CD14-positive monocyte (primary cell): ENCODE measurements at regions not wholly inside any gene's neighbourhood (a gene's known extent, or its start where the extent isn't known, plus 50 kb on each side); places are given as distances from the start of the nearest gene placed in this dataset.

ENCODE experiments used
- DNase-seq, 3 donors: peaks; one replicate each; pipeline ENCODE4 v3.0.0-alpha.2; 2011 to 2022
- H2AFZ ChIP-seq: 2 replicates; pipeline ENCODE4 v1.6.0; 2012; ENCODE audit warnings: mild to moderate bottlenecking, low read depth, low read length, inconsistent platforms; ENCODE audit not compliant: insufficient read depth, poor library complexity, severe bottlenecking
- H3K27ac ChIP-seq, 2 donors: 1 replicate in 1 of 2; 2 replicates in 1 of 2; pipeline ENCODE4 v1.5.1; 2012 to 2013; ENCODE audit warnings: low read length in 2 of 2, control low read depth in 1 of 2, inconsistent platforms in 1 of 2, low read depth in 1 of 2, mild to moderate bottlenecking in 1 of 2
- H3K27me3 ChIP-seq, 2 donors: one replicate each; pipeline versions ENCODE4 v1.6.0 to v1.6.1; 2011 to 2013; ENCODE audit warnings: low read length in 2 of 2; ENCODE audit not compliant: control insufficient read depth in 2 of 2, insufficient read depth in 2 of 2
- H3K36me3 ChIP-seq, 2 donors: replicated peaks in 1 of 2; 1 replicate in 1 of 2; 2 replicates in 1 of 2; pipeline versions ENCODE4 v1.5.1 to v1.6.1; 2012 to 2013; ENCODE audit warnings: low read length in 2 of 2, control low read depth in 1 of 2, inconsistent platforms in 1 of 2, mild to moderate bottlenecking in 1 of 2; ENCODE audit not compliant: insufficient read depth in 2 of 2, control insufficient read depth in 1 of 2
- H3K4me1 ChIP-seq, 2 donors: 1 replicate in 1 of 2; 2 replicates in 1 of 2; pipeline versions ENCODE4 v1.5.1 to v1.6.1; 2012 to 2013; ENCODE audit warnings: low read length in 2 of 2, control low read depth in 1 of 2, inconsistent platforms in 1 of 2, mild to moderate bottlenecking in 1 of 2, moderate library complexity in 1 of 2; ENCODE audit not compliant: insufficient read depth in 2 of 2, control insufficient read depth in 1 of 2
- H3K4me2 ChIP-seq: replicated peaks from 2 replicates; pipeline ENCODE3; 2012; ENCODE audit warnings: low read length, moderate library complexity, mild to moderate bottlenecking; ENCODE audit not compliant: poor library complexity, severe bottlenecking; ENCODE audit errors: extremely low read depth
- H3K4me3 ChIP-seq, 3 experiments: fragments of 200-600 bp in 1 of 3; sonication (generic) in 1 of 3; replicated peaks in 1 of 3; 1 replicate in 2 of 3; 2 replicates in 1 of 3; pipeline ENCODE4 v1.5.1; 2011 to 2013; ENCODE audit warnings: low read length in 3 of 3, mild to moderate bottlenecking in 3 of 3, control low read depth in 2 of 3, low read depth in 2 of 3, inconsistent platforms in 1 of 3, moderate library complexity in 1 of 3
- H3K79me2 ChIP-seq: 2 replicates; pipeline ENCODE4 v1.6.0; 2012; ENCODE audit warnings: mild to moderate bottlenecking, control low read depth, inconsistent platforms, low read length, moderate library complexity; ENCODE audit not compliant: insufficient read depth
- H3K9ac ChIP-seq: 2 replicates; pipeline ENCODE4 v1.6.0; 2017; ENCODE audit warnings: low read length, mild to moderate bottlenecking; ENCODE audit not compliant: insufficient read depth, poor library complexity, severe bottlenecking
- H3K9me3 ChIP-seq, 2 donors: replicated peaks in 1 of 2; 1 replicate in 1 of 2; 2 replicates in 1 of 2; pipeline versions ENCODE4 v1.5.1 to v1.6.1; 2012 to 2013; ENCODE audit warnings: low read length in 2 of 2, control low read depth in 1 of 2; ENCODE audit not compliant: control insufficient read depth in 1 of 2, insufficient read depth in 1 of 2
- H4K20me1 ChIP-seq: 2 replicates; pipeline ENCODE4 v1.6.0; 2012; ENCODE audit warnings: mild to moderate bottlenecking, low read length, control low read depth, moderate library complexity; ENCODE audit not compliant: insufficient read depth
- H3K27ac Mint-ChIP-seq, 7 donors: one replicate each; pipeline ENCODE4 v1.8.0; 2020; ENCODE audit warnings: mild to moderate bottlenecking in 7 of 7, mixed read lengths in 7 of 7, moderate library complexity in 6 of 7, inconsistent platforms in 2 of 7
- H3K27me3 Mint-ChIP-seq, 3 donors: one replicate each; pipeline ENCODE4 v1.8.0; 2021 to 2022; ENCODE audit warnings: low read depth in 3 of 3, mild to moderate bottlenecking in 3 of 3, mixed read lengths in 3 of 3, moderate library complexity in 3 of 3, inconsistent platforms in 1 of 3
- H3K36me3 Mint-ChIP-seq, 2 donors: one replicate each; pipeline ENCODE4 v1.8.0; 2020; ENCODE audit warnings: mixed read lengths in 2 of 2, inconsistent platforms in 1 of 2, mild to moderate bottlenecking in 1 of 2
- H3K4me1 Mint-ChIP-seq: one replicate; pipeline ENCODE4 v1.8.0; 2020; ENCODE audit warnings: mild to moderate bottlenecking, mixed read lengths
- H3K4me3 Mint-ChIP-seq, 2 donors: one replicate each; pipeline ENCODE4 v1.8.0; 2020; ENCODE audit warnings: mild to moderate bottlenecking in 2 of 2, mixed read lengths in 2 of 2, moderate library complexity in 1 of 2
- H3K9me3 Mint-ChIP-seq, 7 donors: one replicate each; pipeline ENCODE4 v1.8.0; 2020 to 2022; ENCODE audit warnings: mixed read lengths in 7 of 7, mild to moderate bottlenecking in 6 of 7, moderate library complexity in 6 of 7, inconsistent platforms in 2 of 7
- CTCF ChIP-seq: fragments of 200-600 bp; IDR thresholded peaks from one replicate; pipeline ENCODE4 v1.8.0; 2022; ENCODE audit warnings: antibody characterized with exemption, mild to moderate bottlenecking
- WGBS: methylation state at CpG from one replicate; pipeline ENCODE4 v1.1.5; 2013; ENCODE audit warnings: missing lambda C conversion rate; ENCODE audit not compliant: insufficient coverage; 5-methylcytosine and 5-hydroxymethylcytosine counted together
- intact Hi-C, 2 donors: fragments of 100-400 bp; cut with micrococcal nuclease; formaldehyde crosslinking; loops; one replicate each; pipeline versions ENCODE4 v1.15.0 to v1.15.1; 2023

GRCh38 chr10:2878818-2879217 lies 188.5 kb upstream of the PFKP start:
- no peaks in the 10 kb centered on the region for H3K4me1 Mint-ChIP-seq
- H3K27me3 ChIP-seq = no peaks in the 10 kb centered on the region
- H2AFZ ChIP-seq = no peak overlapping the region
- 88% methylated on average over 8 of the region's 8 CpGs for whole genome bisulfite sequencing
- H3K4me3 ChIP-seq = no peak overlapping the region
- peaks cover 0 to 4% (median 0%) of the 10 kb centered on the region in 7 donors for H3K9me3 Mint-ChIP-seq
- intact Hi-C loops = no loop called here
- no peaks in the 10 kb centered on the region for H3K9me3 ChIP-seq
- H3K79me2 ChIP-seq = no peaks in the 10 kb centered on the region
- no peaks in the 10 kb centered on the region for H4K20me1 ChIP-seq
- H3K4me1 ChIP-seq = no peaks in the 10 kb centered on the region
- peaks cover 0 to 3% (median 1%) of the 10 kb centered on the region in 3 donors for H3K27me3 Mint-ChIP-seq
- no peak overlapping the region for H3K4me3 Mint-ChIP-seq
- H3K27ac Mint-ChIP-seq = no peak overlapping the region
- H3K36me3 ChIP-seq = no peaks in the 10 kb centered on the region
- no peak overlapping the region for H3K4me2 ChIP-seq
- DNase-seq = no peak
- TF ChIP-seq CTCF = no peak
- H3K27ac ChIP-seq = no peak overlapping the region
- no peak overlapping the region for H3K9ac ChIP-seq
- H3K36me3 Mint-ChIP-seq = no peaks in the 10 kb centered on the region

GRCh38 chr10:2876032-2876431 lies 191.3 kb upstream of the PFKP start:
- DNase-seq = no peak
- Mint-ChIP-seq H3K9me3 (peaks cover 0 to 6% (median 0%) of the 10 kb centered on the region in 7 donors), H3K27ac (no peak overlapping the region), H3K4me3 (no peak overlapping the region), H3K4me1 (no peaks in the 10 kb centered on the region), H3K36me3 (no peaks in the 10 kb centered on the region), H3K27me3 (peaks cover 1 to 3% (median 3%) of the 10 kb centered on the region in 3 donors)
- Histone ChIP-seq H3K79me2 (no peaks in the 10 kb centered on the region), H3K9me3 (no peaks in the 10 kb centered on the region), H3K4me2 (no peak overlapping the region), H3K9ac (no peak overlapping the region), H3K27ac (no peak overlapping the region), H4K20me1 (no peaks in the 10 kb centered on the region), H3K4me3 (no peak overlapping the region), H3K36me3 (no peaks in the 10 kb centered on the region), H3K27me3 (no peaks in the 10 kb centered on the region), H2AFZ (no peak overlapping the region), H3K4me1 (no peaks in the 10 kb centered on the region)
- intact Hi-C loops = no loop called here
- 80% methylated on average over 1 of the region's 2 CpGs for WGBS
- no peak for TF ChIP-seq CTCF
